GM10248 (cell line): ENCODE measurements at regions not wholly inside any gene's neighbourhood (a gene's known extent, or its start where the extent isn't known, plus 50 kb on each side); places are given as distances from the start of the nearest gene placed in this dataset.
"Not testable (repeated sequence)": the region's sequence is repeated elsewhere in the genome, so short reads cannot be mapped to it uniquely, and the experiment has no call there.

Source experiments
- CTCF ChIA-PET: fragments of 300-600 bp; sonication (Branson Sonifier 250); formaldehyde crosslinking; extraction: SDS; loops from one replicate; lab custom pipeline; 2021; ENCODE audit warnings: antibody characterized with exemption; lab: Yijun Ruan, JAX
- POLR2A ChIA-PET: fragments of 350-650 bp; sonication (Branson Sonifier 250); formaldehyde crosslinking; extraction: SDS; loops from one replicate; lab custom pipeline; 2020; ENCODE audit warnings: antibody characterized with exemption; lab: Yijun Ruan, JAX
- DNase-seq: peaks from one replicate; pipeline ENCODE4 v3.0.0; 2012; ENCODE audit errors: extremely low spot score
- CTCF ChIP-seq: IDR thresholded peaks from 2 replicates; pipeline ENCODE4 v1.5.1; 2012; ENCODE audit warnings: mild to moderate bottlenecking, low read depth; ENCODE audit errors: extremely low read depth, missing control alignments, control extremely low read depth

GRCh38 chr10:28444031-28444430 lies 88.9 kb upstream of the WAC start:
- no peak for TF ChIP-seq CTCF
- POLR2A ChIA-PET, result no interaction called here
- no peak for DNase-seq
- CTCF ChIA-PET, result no interaction called here

- ChIA-PET POLR2A (no interaction called here), CTCF (no interaction called here)
- TF ChIP-seq CTCF, result no peak
- no peak for DNase-seq
Observed at GRCh38 chr10:28445516-28445915, 87.4 kb upstream of the WAC start.

GRCh38 chr10:28449382-28449781 lies 83.5 kb upstream of the WAC start:
- no peak for DNase-seq
- no peak for TF ChIP-seq CTCF
- POLR2A ChIA-PET, result no interaction called here
- CTCF ChIA-PET, result no interaction called here

GRCh38 chr10:28449926-28450325 lies 83.0 kb upstream of the WAC start:
- no peak for DNase-seq
- ChIA-PET CTCF (interaction anchor here (1.2 to 1.8 kb wide), 2 partner anchors 10 to 13 kb away, joined by 3 read pairs; no protein-coding TSS in a partner anchor), POLR2A (no interaction called here)
- no peak for TF ChIP-seq CTCF

- no peak for TF ChIP-seq CTCF
- POLR2A ChIA-PET, result no interaction called here
- CTCF ChIA-PET, result interaction anchor here (1.2 kb wide), 1 partner anchor 13 kb away, joined by 3 read pairs; no protein-coding TSS in a partner anchor
- no peak for DNase-seq
Observed at GRCh38 chr10:28453926-28454325, 79.0 kb upstream of the WAC start.

- DNase-seq, result no peak
- no peak for TF ChIP-seq CTCF
- ChIA-PET CTCF (no interaction called here), POLR2A (no interaction called here)
Observed at GRCh38 chr10:28457110-28457509, 75.8 kb upstream of the WAC start.

- DNase-seq, CTCF ChIA-PET, POLR2A ChIA-PET: not testable (repeated sequence)
Observed at GRCh38 chr10:28457873-28458272, 75.0 kb upstream of the WAC start.
